Left ventricle myocardium inferior (tissue), 1 donor: ENCODE measurements at regions not wholly inside any gene's neighbourhood (a gene's known extent, or its start where the extent isn't known, plus 50 kb on each side); places are given as distances from the start of the nearest gene placed in this dataset.

Experiments
- DNase-seq: peaks from one replicate; pipeline ENCODE4 v3.0.0-alpha.2; 2020
- H3K27ac ChIP-seq: fragments of 200-600 bp; replicated peaks from 2 replicates; pipeline ENCODE4 v1.8.0; 2021
- H3K27me3 ChIP-seq: fragments of 200-600 bp; 2 replicates; pipeline ENCODE4 v1.8.0; 2021; ENCODE audit warnings: low read depth
- H3K36me3 ChIP-seq: fragments of 200-600 bp; 2 replicates; pipeline ENCODE4 v1.8.0; 2021
- H3K4me1 ChIP-seq: fragments of 200-600 bp; 2 replicates; pipeline ENCODE4 v1.8.0; 2021
- H3K4me3 ChIP-seq: fragments of 200-600 bp; 2 replicates; pipeline ENCODE4 v1.8.0; 2021; ENCODE audit warnings: mild to moderate bottlenecking, moderate library complexity
- H3K9me3 ChIP-seq: fragments of 200-600 bp; replicated peaks from 2 replicates; pipeline ENCODE4 v1.8.0; 2021
- intact Hi-C: fragments of 100-400 bp; cut with micrococcal nuclease; formaldehyde crosslinking; loops from one replicate; pipeline ENCODE4 v1.11.0; 2022
- TF ChIP-seq, protein P1 (sequence below): fragments of 200-600 bp; IDR thresholded peaks from 2 replicates; pipeline ENCODE4 v1.8.0; 2021; ENCODE audit warnings: antibody characterized with exemption, mild to moderate bottlenecking, borderline replicate concordance
- donor health status: DM: no; HTN: yes; CAD: no; lungs with severe emphysema.

DNA sequence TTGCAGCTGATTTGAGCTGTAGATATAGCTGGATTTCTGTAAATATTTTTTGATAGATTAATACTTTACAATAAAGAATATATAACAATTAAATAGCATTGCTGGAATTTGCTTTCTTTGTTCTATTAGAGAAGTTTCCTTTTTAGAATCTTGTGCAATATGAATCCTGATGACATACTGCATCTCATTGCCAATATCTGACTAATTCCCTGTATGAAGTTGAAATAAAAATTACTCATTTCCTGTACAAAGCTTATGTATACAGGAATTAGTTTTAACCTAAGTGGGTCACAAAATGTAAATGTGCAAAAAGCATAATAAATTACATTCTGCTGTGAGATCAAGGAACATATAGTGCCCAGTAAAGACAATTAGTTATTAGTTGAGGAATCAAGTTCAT, 72.8 kb upstream of the TMEFF2 start:
- no peak for DNase-seq
- Histone ChIP-seq H3K4me3 (no peak overlapping the region), H3K27me3 (no peaks in the 10 kb centered on the region), H3K27ac (no peak overlapping the region), H3K4me1 (no peaks in the 10 kb centered on the region), H3K9me3 (no peaks in the 10 kb centered on the region), H3K36me3 (no peaks in the 10 kb centered on the region)
- intact Hi-C loops = no loop called here
- TF ChIP-seq, protein P1, sequence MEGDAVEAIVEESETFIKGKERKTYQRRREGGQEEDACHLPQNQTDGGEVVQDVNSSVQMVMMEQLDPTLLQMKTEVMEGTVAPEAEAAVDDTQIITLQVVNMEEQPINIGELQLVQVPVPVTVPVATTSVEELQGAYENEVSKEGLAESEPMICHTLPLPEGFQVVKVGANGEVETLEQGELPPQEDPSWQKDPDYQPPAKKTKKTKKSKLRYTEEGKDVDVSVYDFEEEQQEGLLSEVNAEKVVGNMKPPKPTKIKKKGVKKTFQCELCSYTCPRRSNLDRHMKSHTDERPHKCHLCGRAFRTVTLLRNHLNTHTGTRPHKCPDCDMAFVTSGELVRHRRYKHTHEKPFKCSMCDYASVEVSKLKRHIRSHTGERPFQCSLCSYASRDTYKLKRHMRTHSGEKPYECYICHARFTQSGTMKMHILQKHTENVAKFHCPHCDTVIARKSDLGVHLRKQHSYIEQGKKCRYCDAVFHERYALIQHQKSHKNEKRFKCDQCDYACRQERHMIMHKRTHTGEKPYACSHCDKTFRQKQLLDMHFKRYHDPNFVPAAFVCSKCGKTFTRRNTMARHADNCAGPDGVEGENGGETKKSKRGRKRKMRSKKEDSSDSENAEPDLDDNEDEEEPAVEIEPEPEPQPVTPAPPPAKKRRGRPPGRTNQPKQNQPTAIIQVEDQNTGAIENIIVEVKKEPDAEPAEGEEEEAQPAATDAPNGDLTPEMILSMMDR = no peak

DNA sequence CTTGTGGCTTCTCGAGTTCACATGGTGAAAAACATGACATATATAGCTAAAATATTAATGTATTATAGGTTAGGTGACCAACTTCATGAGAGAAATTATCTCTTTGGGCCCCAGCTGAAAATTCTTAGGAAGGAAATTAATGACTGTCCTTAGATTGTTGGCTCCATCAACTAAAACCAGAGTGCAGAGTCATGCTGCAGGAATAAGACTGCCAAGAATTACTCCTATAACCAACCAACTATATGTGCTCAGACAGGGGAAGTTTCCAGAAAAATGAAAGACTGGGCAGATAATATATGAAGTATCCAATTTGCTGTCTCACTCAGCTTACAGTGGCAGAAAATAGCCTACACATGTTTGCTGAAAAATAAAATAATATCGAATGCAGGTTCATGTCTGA, 71.0 kb upstream of the TMEFF2 start:
- TF ChIP-seq, protein P1 = no peak
- no peak for DNase-seq
- intact Hi-C loops = no loop called here
- Histone ChIP-seq H3K36me3 (no peaks in the 10 kb centered on the region), H3K4me3 (no peak overlapping the region), H3K9me3 (no peaks in the 10 kb centered on the region), H3K4me1 (no peaks in the 10 kb centered on the region), H3K27ac (no peak overlapping the region), H3K27me3 (no peaks in the 10 kb centered on the region)

DNA sequence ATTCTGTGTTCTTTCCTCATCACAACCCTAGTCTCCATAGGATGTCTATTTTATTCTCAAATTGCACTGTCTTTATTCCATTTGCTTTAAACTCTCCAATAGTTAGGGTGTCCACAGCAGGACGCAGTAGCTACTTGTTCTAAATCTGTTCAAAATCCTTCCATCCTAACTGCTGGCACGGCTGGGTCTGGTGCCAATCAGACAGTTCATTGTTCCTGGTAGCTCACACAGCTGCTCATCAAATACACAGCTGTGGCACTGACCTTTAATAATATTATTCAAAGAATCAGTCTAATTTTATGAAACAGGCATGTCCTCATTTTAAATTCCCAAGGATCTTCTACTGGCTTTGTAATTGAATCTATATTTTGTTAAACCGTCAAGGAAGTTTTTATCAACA, 59.7 kb upstream of the TMEFF2 start:
- H3K4me1 ChIP-seq = no peaks in the 10 kb centered on the region
- no peaks in the 10 kb centered on the region for H3K9me3 ChIP-seq
- TF ChIP-seq, protein P1 = no peak
- H3K27me3 ChIP-seq = no peaks in the 10 kb centered on the region
- no peak overlapping the region for H3K4me3 ChIP-seq
- no peak for DNase-seq
- no peaks in the 10 kb centered on the region for H3K36me3 ChIP-seq
- intact Hi-C loops = no loop called here
- no peak overlapping the region for H3K27ac ChIP-seq

DNA sequence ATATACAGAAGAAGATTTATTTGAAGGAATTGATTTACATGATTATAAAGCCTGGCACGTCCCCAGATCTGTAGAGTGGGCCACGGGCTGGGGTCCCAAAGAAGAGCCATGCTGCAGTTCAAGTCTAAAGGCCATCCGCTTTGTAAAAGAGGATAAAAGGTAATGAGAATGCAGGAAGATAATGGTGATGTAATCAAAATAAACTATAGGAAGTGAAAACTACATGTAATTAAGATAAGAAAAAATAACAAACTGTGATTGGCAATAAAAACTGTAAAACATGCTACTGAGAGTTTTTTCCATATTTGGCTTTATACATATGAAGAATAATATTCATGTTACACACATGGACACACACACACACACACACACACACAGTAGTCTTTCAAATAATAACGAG, 59.0 kb upstream of the TMEFF2 start:
- TF ChIP-seq, protein P1 = no peak
- Histone ChIP-seq H3K27ac (no peak overlapping the region), H3K27me3 (no peaks in the 10 kb centered on the region), H3K36me3 (no peaks in the 10 kb centered on the region), H3K9me3 (no peaks in the 10 kb centered on the region), H3K4me1 (no peaks in the 10 kb centered on the region), H3K4me3 (no peak overlapping the region)
- intact Hi-C loops = no loop called here
- DNase-seq = no peak

DNA sequence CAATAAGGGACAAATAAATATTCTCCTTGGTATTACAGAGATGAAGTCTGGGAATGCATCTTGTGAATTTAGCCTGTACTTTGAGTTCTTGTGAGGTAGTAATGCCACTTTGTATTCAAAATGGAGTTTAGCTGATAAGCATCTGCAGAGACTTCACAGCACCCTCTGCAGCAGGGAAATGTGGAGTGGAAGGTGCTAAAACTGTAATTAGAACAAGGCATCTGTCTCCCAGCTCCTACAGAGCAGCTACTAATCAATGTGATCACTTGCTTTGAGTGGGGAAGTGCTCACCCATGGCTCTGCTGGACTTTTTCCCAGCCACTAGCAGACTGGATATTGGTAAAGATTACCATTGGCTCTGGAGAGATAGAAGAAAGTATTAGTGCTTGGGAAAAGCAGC, 56.2 kb upstream of the TMEFF2 start:
- Histone ChIP-seq H3K4me1 (no peaks in the 10 kb centered on the region), H3K36me3 (no peaks in the 10 kb centered on the region), H3K4me3 (no peak overlapping the region), H3K27me3 (no peaks in the 10 kb centered on the region), H3K9me3 (no peaks in the 10 kb centered on the region), H3K27ac (no peak overlapping the region)
- intact Hi-C loops = no loop called here
- no peak for DNase-seq
- TF ChIP-seq, protein P1 = no peak

DNA sequence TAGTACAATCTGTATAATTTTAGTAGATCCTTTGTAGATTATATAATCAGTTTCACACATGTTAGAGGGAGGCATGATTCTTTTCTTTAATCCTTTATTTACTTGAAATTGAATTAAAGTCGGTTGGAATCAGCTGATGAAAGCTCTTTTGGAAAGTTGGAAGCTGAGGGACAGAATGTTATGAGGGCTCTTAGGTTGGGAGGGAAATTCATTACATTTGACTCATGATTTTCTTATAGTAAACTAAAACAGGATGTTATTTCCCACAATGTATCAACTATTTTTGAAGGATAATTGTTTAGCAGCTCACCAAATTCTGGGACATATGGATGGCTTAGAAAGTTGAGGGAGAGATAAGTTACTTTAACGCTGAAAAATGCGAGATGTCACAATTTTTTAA, 52.7 kb upstream of the TMEFF2 start:
- intact Hi-C loops = no loop called here
- H3K27ac ChIP-seq = no peak overlapping the region

More for the DNA sequence above, 52.7 kb upstream of the TMEFF2 start:
- no peak for DNase-seq
- no peaks in the 10 kb centered on the region for H3K4me1 ChIP-seq
- H3K4me3 ChIP-seq = no peak overlapping the region
- no peaks in the 10 kb centered on the region for H3K36me3 ChIP-seq
- no peaks in the 10 kb centered on the region for H3K9me3 ChIP-seq
- no peaks in the 10 kb centered on the region for H3K27me3 ChIP-seq
- TF ChIP-seq, protein P1 = no peak
